OCI-LY3 (cell line): ENCODE measurements at regions not wholly inside any gene's neighbourhood (a gene's known extent, or its start where the extent isn't known, plus 50 kb on each side); places are given as distances from the start of the nearest gene placed in this dataset.

Source experiments
- H2AFZ ChIP-seq: fragments of 200-600, 300-600 bp; shearing (Covaris generic); 2 replicates; pipeline ENCODE4 v1.6.0; 2014; ENCODE audit warnings: antibody characterized with exemption, low read depth, low read length
- H3K27ac ChIP-seq: fragments of 200-600, 300-600 bp; sonication (generic); 2 replicates; pipeline ENCODE4 v1.5.1; 2014; ENCODE audit warnings: mild to moderate bottlenecking, low read length, moderate library complexity, mixed read lengths
- H3K27me3 ChIP-seq: fragments of 200-600, 300-600 bp; sonication (generic); 2 replicates; pipeline ENCODE4 v1.6.1; 2014; ENCODE audit warnings: low read depth, low read length, mixed read lengths
- H3K36me3 ChIP-seq: fragments of 200-600, 300-600 bp; sonication (generic); replicated peaks from 2 replicates; pipeline ENCODE3; 2014; ENCODE audit warnings: low read depth, low read length, mixed read lengths
- H3K4me1 ChIP-seq: fragments of 300-600, 200-600 bp; sonication (generic); 2 replicates; pipeline ENCODE4 v1.6.1; 2014; ENCODE audit warnings: low read length, mixed read lengths
- H3K4me2 ChIP-seq: fragments of 200-600, 300-600 bp; sonication (generic); 2 replicates; pipeline ENCODE4 v1.6.1; 2014; ENCODE audit warnings: low read length, mixed read lengths
- H3K4me3 ChIP-seq: fragments of 300-600, 200-600 bp; sonication (generic); 2 replicates; pipeline ENCODE4 v1.5.1; 2014; ENCODE audit warnings: antibody characterized with exemption, mild to moderate bottlenecking, low read length, moderate library complexity
- H3K79me2 ChIP-seq: fragments of 300-600, 200-600 bp; shearing (Covaris generic); 2 replicates; pipeline ENCODE4 v1.6.1; 2014; ENCODE audit warnings: mild to moderate bottlenecking, low read length, mixed read lengths
- H3K9ac ChIP-seq: fragments of 300-600, 200-600 bp; shearing (Covaris generic); 2 replicates; pipeline ENCODE4 v1.6.0; 2014; ENCODE audit warnings: mild to moderate bottlenecking, low read length, moderate library complexity
- H3K9me3 ChIP-seq: fragments of 200-600, 300-600 bp; shearing (Covaris generic); 2 replicates; pipeline ENCODE4 v1.6.1; 2014; ENCODE audit warnings: low read length, mixed read lengths; ENCODE audit not compliant: insufficient read depth
- H4K20me1 ChIP-seq: fragments of 200-600, 300-600 bp; sonication (generic); 2 replicates; pipeline ENCODE4 v1.6.1; 2016; ENCODE audit warnings: low read length, mixed read lengths; ENCODE audit not compliant: insufficient read depth
- EZH2phosphoT487 ChIP-seq: fragments of 200-600 bp; shearing (Covaris generic); IDR thresholded peaks from 2 replicates; pipeline ENCODE4 v1.6.1; 2018; ENCODE audit warnings: antibody characterized with exemption, mixed run types, low read depth
- TF ChIP-seq, protein P1 (sequence below): fragments of 200-600, 300-600 bp; sonication (generic); IDR thresholded peaks from 2 replicates; pipeline ENCODE4 v1.5.1; 2014; ENCODE audit warnings: antibody characterized with exemption, low read length, low read depth

DNA sequence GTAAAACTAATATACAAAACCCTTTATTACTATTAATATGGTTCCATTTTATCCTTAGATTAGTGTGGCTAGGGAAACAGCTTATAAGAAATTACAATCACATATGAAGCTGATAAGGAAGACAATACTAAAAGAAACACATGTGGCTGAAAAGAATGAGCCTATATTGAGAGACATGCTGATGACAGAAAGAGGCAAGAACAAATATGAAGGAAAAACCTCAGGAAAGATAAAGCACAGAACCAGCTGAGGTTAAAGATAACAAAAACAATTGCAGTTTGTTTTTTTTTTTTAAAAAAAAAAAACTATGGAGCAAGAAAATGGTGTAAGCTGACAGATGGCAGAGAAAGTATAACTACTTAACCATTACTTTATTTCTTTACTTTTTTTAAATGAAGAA, 69.2 kb upstream of the OSBPL8 start:
- Histone ChIP-seq H3K9me3 (no peaks in the 10 kb centered on the region), H2AFZ (no peak overlapping the region), H3K27ac (no peak overlapping the region), H3K4me2 (no peak overlapping the region), H4K20me1 (no peaks in the 10 kb centered on the region), H3K79me2 (no peaks in the 10 kb centered on the region), H3K4me3 (no peak overlapping the region), H3K36me3 (no peaks in the 10 kb centered on the region), H3K9ac (no peak overlapping the region), H3K4me1 (peaks cover 22% of the 10 kb centered on the region), H3K27me3 (no peaks in the 10 kb centered on the region; the same call in 1 of the 2 replicates)
- TF ChIP-seq EZH2phosphoT487: no peak
- TF ChIP-seq, protein P1, sequence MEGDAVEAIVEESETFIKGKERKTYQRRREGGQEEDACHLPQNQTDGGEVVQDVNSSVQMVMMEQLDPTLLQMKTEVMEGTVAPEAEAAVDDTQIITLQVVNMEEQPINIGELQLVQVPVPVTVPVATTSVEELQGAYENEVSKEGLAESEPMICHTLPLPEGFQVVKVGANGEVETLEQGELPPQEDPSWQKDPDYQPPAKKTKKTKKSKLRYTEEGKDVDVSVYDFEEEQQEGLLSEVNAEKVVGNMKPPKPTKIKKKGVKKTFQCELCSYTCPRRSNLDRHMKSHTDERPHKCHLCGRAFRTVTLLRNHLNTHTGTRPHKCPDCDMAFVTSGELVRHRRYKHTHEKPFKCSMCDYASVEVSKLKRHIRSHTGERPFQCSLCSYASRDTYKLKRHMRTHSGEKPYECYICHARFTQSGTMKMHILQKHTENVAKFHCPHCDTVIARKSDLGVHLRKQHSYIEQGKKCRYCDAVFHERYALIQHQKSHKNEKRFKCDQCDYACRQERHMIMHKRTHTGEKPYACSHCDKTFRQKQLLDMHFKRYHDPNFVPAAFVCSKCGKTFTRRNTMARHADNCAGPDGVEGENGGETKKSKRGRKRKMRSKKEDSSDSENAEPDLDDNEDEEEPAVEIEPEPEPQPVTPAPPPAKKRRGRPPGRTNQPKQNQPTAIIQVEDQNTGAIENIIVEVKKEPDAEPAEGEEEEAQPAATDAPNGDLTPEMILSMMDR: no peak

DNA sequence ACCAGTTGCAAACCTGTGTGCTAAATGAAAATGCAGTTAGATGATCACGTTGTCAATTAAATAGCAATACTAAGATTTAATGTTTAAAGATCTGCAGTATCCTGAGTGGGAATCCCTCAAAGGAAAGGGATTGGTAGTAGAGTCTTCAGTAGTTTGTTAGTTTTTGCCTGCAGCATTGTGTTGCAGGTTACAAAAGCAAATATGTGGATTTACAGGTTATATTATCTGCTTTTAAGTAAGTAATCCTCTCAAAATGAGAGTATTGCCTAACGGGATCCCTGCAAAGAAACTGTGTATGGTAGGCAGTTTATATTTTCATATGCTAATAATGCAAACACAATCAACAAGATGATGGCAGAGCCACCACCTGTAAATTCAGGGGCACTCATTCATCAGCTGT, 72.2 kb upstream of the OSBPL8 start:
- H3K4me2 ChIP-seq: peak overlapping the region; percentile 73
- peak overlapping the region; percentile 3; the same call in 1 of the 2 replicates for H2AFZ ChIP-seq
- H3K9me3 ChIP-seq: no peaks in the 10 kb centered on the region
- H3K4me1 ChIP-seq: peaks cover 12% of the 10 kb centered on the region
- no peaks in the 10 kb centered on the region for H3K79me2 ChIP-seq
- peak overlapping the region; percentile 71; the same call in 1 of the 2 replicates for H3K4me3 ChIP-seq
- TF ChIP-seq EZH2phosphoT487: no peak
- TF ChIP-seq, protein P1: no peak
- no peaks in the 10 kb centered on the region; the same call in 1 of the 2 replicates for H3K27me3 ChIP-seq
- H3K9ac ChIP-seq: no peak overlapping the region
- no peaks in the 10 kb centered on the region for H3K36me3 ChIP-seq
- no peak overlapping the region for H3K27ac ChIP-seq
- no peaks in the 10 kb centered on the region for H4K20me1 ChIP-seq

DNA sequence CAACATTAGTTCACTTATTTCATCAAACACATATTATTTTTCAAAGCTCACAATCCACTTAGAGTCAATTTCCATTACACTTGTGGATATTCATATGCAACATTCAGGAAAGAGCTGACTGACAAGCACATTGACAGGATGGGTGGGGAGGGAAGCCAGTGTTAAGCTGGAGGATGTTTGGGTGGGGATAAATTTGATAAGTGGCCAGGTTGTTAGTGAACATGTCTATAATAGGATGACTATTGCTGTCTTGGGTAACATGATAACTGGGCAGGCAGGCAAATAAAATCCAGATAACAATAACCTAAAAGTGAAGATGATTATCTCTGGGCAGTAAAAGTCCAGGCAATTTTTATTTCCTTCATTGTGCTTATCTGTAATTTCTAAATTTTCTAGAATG, 73.8 kb upstream of the OSBPL8 start:
- H3K4me3 ChIP-seq: no peak overlapping the region
- H3K9me3 ChIP-seq: no peaks in the 10 kb centered on the region
- no peaks in the 10 kb centered on the region for H4K20me1 ChIP-seq
- no peak overlapping the region for H3K27ac ChIP-seq
- H3K79me2 ChIP-seq: no peaks in the 10 kb centered on the region
- H3K27me3 ChIP-seq: no peaks in the 10 kb centered on the region
- no peak overlapping the region for H3K4me2 ChIP-seq
- H3K4me1 ChIP-seq: peaks cover 12% of the 10 kb centered on the region
- H3K9ac ChIP-seq: no peak overlapping the region
- TF ChIP-seq, protein P1: no peak
- TF ChIP-seq EZH2phosphoT487: no peak
- no peaks in the 10 kb centered on the region for H3K36me3 ChIP-seq
- H2AFZ ChIP-seq: no peak overlapping the region

DNA sequence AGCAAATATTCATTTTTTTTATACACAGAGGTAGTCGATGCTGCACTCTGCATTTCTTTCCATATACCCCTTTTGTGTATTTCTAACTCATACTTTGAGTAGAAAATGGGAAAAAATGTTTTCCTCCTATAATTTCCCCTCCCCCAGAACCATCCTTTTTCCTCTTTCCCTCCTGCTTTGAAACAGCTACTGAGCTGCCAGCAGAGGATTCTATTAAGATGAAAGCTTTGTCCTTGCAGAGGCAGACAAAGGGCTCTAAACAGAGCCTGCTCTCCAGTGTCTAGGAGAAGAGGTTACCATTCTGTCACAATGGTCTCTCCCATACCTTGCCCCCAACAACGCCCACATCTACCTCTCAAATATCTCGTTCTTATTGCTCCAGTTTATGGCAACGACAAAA, 74.6 kb upstream of the OSBPL8 start:
- no peak overlapping the region for H3K27ac ChIP-seq
- no peaks in the 10 kb centered on the region for H3K27me3 ChIP-seq
- no peaks in the 10 kb centered on the region for H4K20me1 ChIP-seq
- peaks cover 12% of the 10 kb centered on the region for H3K4me1 ChIP-seq
- no peaks in the 10 kb centered on the region for H3K9me3 ChIP-seq
- TF ChIP-seq, protein P1: no peak
- TF ChIP-seq EZH2phosphoT487: no peak
- H3K79me2 ChIP-seq: no peaks in the 10 kb centered on the region
- no peak overlapping the region for H2AFZ ChIP-seq
- no peak overlapping the region for H3K4me3 ChIP-seq
- H3K36me3 ChIP-seq: no peaks in the 10 kb centered on the region
- no peak overlapping the region for H3K4me2 ChIP-seq
- H3K9ac ChIP-seq: no peak overlapping the region
